Activated CD4-positive, alpha-beta T cell treated with anti-CD3 and anti-CD28 coated beads for 36 hours (primary cell): ENCODE measurements at regions not wholly inside any gene's neighbourhood (a gene's known extent, or its start where the extent isn't known, plus 50 kb on each side); places are given as distances from the start of the nearest gene placed in this dataset.

ENCODE experiments used
- ATAC-seq: fragments of 200-7000 bp; cut with Tn5 transposase; one replicate; pipeline ENCODE4 v1.10.0; 2021; ENCODE audit warnings: mild to moderate bottlenecking, moderate library complexity
- CTCF ChIA-PET: fragments of 350-600 bp; sonication (Branson Sonifier 250); formaldehyde crosslinking; loops from one replicate; lab custom pipeline; 2021; ENCODE audit warnings: antibody characterized with exemption; lab: Charles Lee
- POLR2A ChIA-PET: fragments of 350-600 bp; sonication (Branson Sonifier 250); formaldehyde crosslinking; loops from one replicate; lab custom pipeline; 2021; ENCODE audit warnings: antibody characterized with exemption, inconsistent platforms; lab: Charles Lee
- DNase-seq: peaks from one replicate; pipeline ENCODE4 v3.0.0-alpha.2; 2020
- H3K27ac Mint-ChIP-seq: one replicate; pipeline ENCODE4 v1.8.0; 2021; ENCODE audit warnings: mixed read lengths
- H3K27me3 Mint-ChIP-seq: one replicate; pipeline ENCODE4 v1.8.0; 2021; ENCODE audit warnings: mixed read lengths
- H3K36me3 Mint-ChIP-seq: one replicate; pipeline ENCODE4 v1.8.0; 2021; ENCODE audit warnings: low read depth, mixed read lengths
- H3K4me1 Mint-ChIP-seq: one replicate; pipeline ENCODE4 v1.8.0; 2021; ENCODE audit warnings: mixed read lengths
- H3K4me3 Mint-ChIP-seq: one replicate; pipeline ENCODE4 v1.8.0; 2021; ENCODE audit warnings: mild to moderate bottlenecking, moderate library complexity, mixed read lengths
- H3K9me3 Mint-ChIP-seq: one replicate; pipeline ENCODE4 v1.8.0; 2021; ENCODE audit warnings: low read depth, mixed read lengths
- intact Hi-C, 2 experiments: fragments of 100-400 bp; cut with DNase I in 1 of 2; cut with micrococcal nuclease in 1 of 2; formaldehyde crosslinking; loops; one replicate each; pipeline versions ENCODE4 v1.14.2 to v1.15.1; 2022 to 2024; cut with DNase I, micrococcal nuclease

DNA sequence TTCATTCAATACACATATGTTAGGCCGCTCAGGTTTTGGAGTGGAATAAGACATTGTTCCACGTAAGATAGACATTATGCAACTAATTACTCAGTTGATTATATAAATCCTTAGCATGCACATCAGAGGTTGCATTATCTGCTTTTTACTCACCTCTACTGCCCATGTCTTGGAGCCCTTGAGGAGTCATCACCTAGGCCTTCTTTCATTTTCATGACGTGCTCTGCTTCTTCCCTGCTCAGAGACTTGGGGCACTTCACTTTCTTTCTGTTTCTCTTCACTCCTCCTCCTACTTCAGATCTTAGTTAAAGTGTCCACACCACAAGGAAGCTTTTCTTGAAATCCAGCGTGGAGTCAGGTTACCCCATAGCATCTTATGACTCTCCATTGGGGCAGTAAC is 241.1 kb downstream of the TLR4 start:
- intact Hi-C loops = no loop called here
- ATAC-seq (no peak), DNase-seq (no peak)
- H3K4me3 Mint-ChIP-seq = no peak overlapping the region
- CTCF ChIA-PET = no interaction called here
- no peaks in the 10 kb centered on the region for H3K4me1 Mint-ChIP-seq
- no peak overlapping the region for H3K27ac Mint-ChIP-seq
- POLR2A ChIA-PET = no interaction called here
- no peaks in the 10 kb centered on the region for H3K36me3 Mint-ChIP-seq
- no peaks in the 10 kb centered on the region for H3K27me3 Mint-ChIP-seq
- no peaks in the 10 kb centered on the region for H3K9me3 Mint-ChIP-seq

DNA sequence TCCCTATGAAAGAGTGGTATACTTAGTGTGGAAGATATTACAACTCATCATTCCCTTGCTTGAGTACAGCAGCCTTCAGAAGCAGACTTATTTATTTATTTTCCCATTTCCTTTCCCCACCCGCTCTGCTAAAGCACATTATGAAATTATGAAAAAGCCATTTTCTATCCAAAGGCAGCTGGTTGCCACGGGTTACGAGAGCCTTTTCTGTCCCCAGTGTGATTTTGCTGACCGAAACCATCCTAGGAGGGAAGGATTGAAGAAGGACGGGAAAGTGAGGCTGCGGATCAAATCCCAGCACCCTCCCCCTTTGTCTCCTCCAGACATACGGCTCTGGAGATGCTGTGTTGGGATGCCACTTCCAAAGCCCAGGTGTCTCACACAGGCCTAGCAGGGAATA is 246.9 kb downstream of the TLR4 start:
- no peak overlapping the region for H3K27ac Mint-ChIP-seq
- DNase-seq (no peak), ATAC-seq (no peak)
- CTCF ChIA-PET = interaction anchor here (0.7 kb wide), 1 partner anchor 361 kb away, joined by 3 read pairs; no protein-coding TSS in a partner anchor
- H3K27me3 Mint-ChIP-seq = no peaks in the 10 kb centered on the region
- intact Hi-C loops = no loop called here
- H3K9me3 Mint-ChIP-seq = no peaks in the 10 kb centered on the region
- no peaks in the 10 kb centered on the region for H3K4me1 Mint-ChIP-seq
- H3K36me3 Mint-ChIP-seq = no peaks in the 10 kb centered on the region
- POLR2A ChIA-PET = no interaction called here
- no peak overlapping the region for H3K4me3 Mint-ChIP-seq

DNA sequence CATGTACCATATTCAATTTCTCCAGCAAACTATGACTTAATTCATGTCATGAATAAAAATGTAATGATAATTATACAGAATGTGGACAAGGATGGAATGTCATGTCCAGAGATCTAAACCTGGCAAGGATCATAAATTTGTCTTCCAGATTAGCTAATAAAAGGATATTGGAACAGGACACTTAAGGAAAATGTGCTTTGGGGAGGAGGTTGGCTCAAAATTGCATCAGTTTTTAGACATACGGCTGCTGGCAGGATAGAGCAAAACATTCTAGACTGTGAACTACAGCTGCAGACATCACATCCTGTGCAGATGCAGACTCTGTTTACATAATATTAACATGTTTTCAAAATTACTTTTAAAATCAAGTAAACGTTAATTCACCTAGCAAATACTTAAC is 248.4 kb downstream of the TLR4 start:
- H3K36me3 Mint-ChIP-seq = no peaks in the 10 kb centered on the region
- no peak overlapping the region for H3K4me3 Mint-ChIP-seq
- H3K4me1 Mint-ChIP-seq = no peaks in the 10 kb centered on the region
- no peak overlapping the region for H3K27ac Mint-ChIP-seq
- no peaks in the 10 kb centered on the region for H3K9me3 Mint-ChIP-seq
- CTCF ChIA-PET = no interaction called here
- H3K27me3 Mint-ChIP-seq = no peaks in the 10 kb centered on the region
- intact Hi-C loops = no loop called here
- POLR2A ChIA-PET = no interaction called here
- DNase-seq (no peak), ATAC-seq (no peak)

DNA sequence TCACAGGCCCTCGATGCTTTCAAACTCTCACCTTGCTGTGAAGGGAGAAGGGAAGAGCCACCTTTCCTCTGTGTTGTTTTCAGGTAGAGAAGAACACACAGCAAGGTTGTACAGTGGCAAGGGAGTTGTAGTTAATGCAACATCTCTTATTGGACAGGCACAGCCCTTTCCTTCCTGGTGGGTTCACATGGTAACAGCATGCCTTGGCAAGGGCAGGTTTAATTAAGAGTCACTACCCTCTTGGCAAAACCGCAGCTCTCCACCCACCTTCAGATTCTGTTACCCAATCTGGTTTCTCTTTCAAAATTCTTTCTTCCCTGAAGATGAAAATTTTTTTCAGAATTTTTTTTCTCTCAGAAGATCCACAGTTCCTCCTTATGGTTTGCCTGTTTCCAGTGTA is 253.1 kb downstream of the TLR4 start:
- H3K4me1 Mint-ChIP-seq = no peaks in the 10 kb centered on the region
- no peak for ATAC-seq
- DNase-seq = no peak
- H3K9me3 Mint-ChIP-seq = no peaks in the 10 kb centered on the region
- POLR2A ChIA-PET = no interaction called here
- intact Hi-C loops = no loop called here
- no peaks in the 10 kb centered on the region for H3K27me3 Mint-ChIP-seq
- no peak overlapping the region for H3K4me3 Mint-ChIP-seq
- CTCF ChIA-PET = interaction anchor here (1.3 kb wide), 1 partner anchor 17 kb away, joined by 3 read pairs; no protein-coding TSS in a partner anchor
- no peak overlapping the region for H3K27ac Mint-ChIP-seq
- no peaks in the 10 kb centered on the region for H3K36me3 Mint-ChIP-seq

DNA sequence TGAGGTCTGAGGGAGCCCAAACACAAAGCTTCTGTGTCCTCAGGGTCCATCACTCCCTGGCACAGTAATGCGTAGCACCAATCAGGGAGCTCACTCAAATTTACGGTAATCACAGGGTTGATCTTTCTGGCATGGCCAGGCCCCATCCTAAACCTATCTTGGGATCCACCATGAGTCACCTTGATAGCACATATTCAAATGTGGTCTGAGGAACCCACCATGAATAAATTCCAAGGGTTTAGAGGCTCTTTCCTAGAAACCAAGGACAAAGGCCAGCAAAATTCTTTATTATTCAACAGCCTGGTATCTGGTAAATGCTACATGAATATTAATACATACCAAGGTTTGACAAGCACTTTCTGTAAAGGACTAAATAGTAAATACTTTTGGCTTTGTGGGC is 254.5 kb downstream of the TLR4 start:
- H3K36me3 Mint-ChIP-seq = no peaks in the 10 kb centered on the region
- no peaks in the 10 kb centered on the region for H3K9me3 Mint-ChIP-seq
- no peak overlapping the region for H3K4me3 Mint-ChIP-seq
- CTCF ChIA-PET = interaction anchor here (1.3 kb wide), 1 partner anchor 16 kb away, joined by 3 read pairs; no protein-coding TSS in a partner anchor
- H3K27me3 Mint-ChIP-seq = no peaks in the 10 kb centered on the region
- no peaks in the 10 kb centered on the region for H3K4me1 Mint-ChIP-seq
- intact Hi-C loops = no loop called here
- POLR2A ChIA-PET = no interaction called here
- H3K27ac Mint-ChIP-seq = no peak overlapping the region
- ATAC-seq (no peak), DNase-seq (no peak)

DNA sequence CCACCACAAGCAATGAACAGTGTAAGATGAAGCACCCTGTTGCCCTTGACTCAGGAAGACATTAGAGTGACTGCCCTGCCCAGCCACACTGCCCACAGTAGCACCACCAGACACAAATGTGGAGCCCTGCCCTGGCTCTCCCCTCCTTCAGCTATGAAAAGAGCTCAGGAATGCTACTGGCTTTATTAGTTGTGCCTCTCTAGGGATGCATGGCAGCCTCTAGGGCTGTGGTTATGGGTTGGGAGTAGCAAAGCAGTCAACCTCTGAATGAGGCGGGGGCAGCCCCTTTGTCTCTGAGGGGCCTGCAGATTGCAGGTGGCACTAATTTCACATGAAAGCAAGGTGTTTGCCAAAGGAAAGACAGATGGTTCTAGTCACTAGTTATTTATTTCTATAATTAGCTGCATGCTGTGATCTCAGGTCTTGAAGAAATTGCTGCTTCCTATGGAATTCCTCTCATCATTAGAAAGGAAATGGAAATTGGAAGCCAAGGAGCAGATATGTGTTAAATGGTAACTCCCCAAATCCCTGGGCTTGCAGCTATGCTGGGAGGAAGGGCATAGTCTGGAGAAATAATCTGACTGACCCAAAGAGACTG is 259.4 kb downstream of the TLR4 start:
- ATAC-seq (no peak), DNase-seq (no peak)
- no peak overlapping the region for H3K27ac Mint-ChIP-seq
- intact Hi-C loops = no loop called here
- peaks cover 2% of the 10 kb centered on the region for H3K27me3 Mint-ChIP-seq
- H3K4me1 Mint-ChIP-seq = no peaks in the 10 kb centered on the region
- H3K9me3 Mint-ChIP-seq = no peaks in the 10 kb centered on the region
- H3K36me3 Mint-ChIP-seq = no peaks in the 10 kb centered on the region
- H3K4me3 Mint-ChIP-seq = no peak overlapping the region
- ChIA-PET CTCF (no interaction called here), POLR2A (no interaction called here)

DNA sequence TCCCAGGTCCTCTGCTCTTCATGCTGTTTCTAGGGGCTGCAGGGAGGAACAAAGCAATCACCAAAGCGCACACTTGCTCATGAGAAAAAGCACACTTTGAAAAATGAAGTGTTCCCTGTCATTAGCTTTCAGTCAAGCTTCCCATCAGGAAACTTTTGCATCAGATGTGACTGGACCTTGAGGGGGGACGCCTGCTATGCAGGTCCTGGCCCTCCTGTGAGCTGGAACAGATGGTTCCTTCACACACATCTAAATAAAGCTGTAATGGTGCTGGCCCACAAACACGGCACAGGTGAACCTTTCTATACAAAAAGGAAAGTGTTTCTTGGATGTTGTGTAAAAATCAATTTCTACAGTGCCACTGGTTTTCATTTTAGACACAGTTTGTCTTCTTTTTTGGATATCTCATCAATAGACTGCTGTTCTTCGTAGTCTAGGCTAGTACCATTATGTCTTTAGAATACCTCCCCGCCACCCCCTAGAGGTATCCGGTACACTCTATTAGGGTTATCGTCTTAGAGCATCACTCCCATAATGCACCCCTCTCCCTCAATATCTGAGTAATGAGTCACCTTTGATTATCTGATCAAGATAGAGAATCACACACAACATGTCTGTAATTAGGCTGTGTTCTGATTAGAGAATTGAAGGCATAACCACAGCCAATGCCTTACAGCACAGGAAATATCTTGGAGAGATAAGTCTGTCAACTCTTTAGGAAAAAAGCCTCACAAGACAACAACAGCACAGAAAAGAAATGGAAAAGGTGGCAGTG is 266.3 kb downstream of the TLR4 start:
- CTCF ChIA-PET = interaction anchor here (0.7 kb wide), 1 partner anchor 144 kb away, joined by 3 read pairs; no protein-coding TSS in a partner anchor
- Mint-ChIP-seq H3K9me3 (no peaks in the 10 kb centered on the region), H3K4me3 (no peak overlapping the region)

DNA sequence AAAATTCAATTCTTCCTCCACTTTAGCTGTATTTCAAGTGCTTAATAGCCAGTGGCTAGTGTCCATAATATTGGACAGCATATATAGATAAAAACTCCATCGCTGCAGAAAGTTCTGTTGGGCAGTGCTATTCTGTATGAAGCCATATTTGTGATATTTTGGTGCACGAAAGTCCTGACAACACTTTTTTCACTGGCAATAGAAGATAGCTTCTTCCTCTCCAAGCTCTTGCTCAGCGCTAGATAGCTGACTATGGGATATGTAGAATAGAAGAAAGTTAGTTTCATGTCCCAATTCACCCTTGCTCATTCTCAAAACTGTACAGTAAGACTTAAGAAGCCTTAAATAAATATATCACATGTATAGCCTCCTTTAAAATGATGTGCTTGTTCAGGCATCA is 269.9 kb downstream of the TLR4 start:
- intact Hi-C loops = no loop called here
- no peak for ATAC-seq
- ChIA-PET CTCF (interaction anchor here (0.7 kb wide), 1 partner anchor 16 kb away, joined by 3 read pairs; no protein-coding TSS in a partner anchor), POLR2A (interaction anchor here (0.7 kb wide), 1 partner anchor 119 kb away, joined by 3 read pairs; no protein-coding TSS in a partner anchor)
- DNase-seq = no peak
- Mint-ChIP-seq H3K9me3 (no peaks in the 10 kb centered on the region), H3K27me3 (peaks cover 2% of the 10 kb centered on the region), H3K36me3 (no peaks in the 10 kb centered on the region), H3K27ac (no peak overlapping the region), H3K4me1 (no peaks in the 10 kb centered on the region), H3K4me3 (no peak overlapping the region)

More for the DNA sequence above, 266.3 kb downstream of the TLR4 start:
- Mint-ChIP-seq H3K27ac (no peak overlapping the region), H3K36me3 (no peaks in the 10 kb centered on the region), H3K27me3 (peaks cover 4% of the 10 kb centered on the region), H3K4me1 (no peaks in the 10 kb centered on the region)
- POLR2A ChIA-PET = no interaction called here
- intact Hi-C loops = no loop called here
- ATAC-seq (no peak), DNase-seq (no peak)

DNA sequence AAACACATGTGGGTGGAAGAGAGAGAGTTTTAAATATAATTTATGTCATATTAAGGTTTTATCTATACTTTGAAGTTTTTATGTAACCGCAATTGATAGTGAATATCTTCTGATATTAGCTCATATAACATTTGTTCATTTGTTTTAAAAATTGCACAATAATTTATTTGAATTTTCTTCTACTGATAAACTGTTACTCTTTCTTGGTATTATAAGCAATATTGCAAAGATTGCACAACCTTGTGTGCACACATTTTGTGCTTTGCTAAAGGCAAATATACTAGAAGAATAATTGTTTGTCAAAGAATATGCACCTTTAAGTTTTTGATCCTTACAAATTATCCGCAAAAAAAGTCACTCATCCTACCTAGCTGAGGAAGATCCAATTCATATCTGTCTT is 275.7 kb downstream of the TLR4 start:
- ChIA-PET CTCF (no interaction called here), POLR2A (no interaction called here)
- no peaks in the 10 kb centered on the region for H3K36me3 Mint-ChIP-seq
- intact Hi-C loops = no loop called here
- ATAC-seq (no peak), DNase-seq (no peak)
- H3K27ac Mint-ChIP-seq = no peak overlapping the region
- no peaks in the 10 kb centered on the region for H3K4me1 Mint-ChIP-seq
- peaks cover 4% of the 10 kb centered on the region for H3K27me3 Mint-ChIP-seq
- no peaks in the 10 kb centered on the region for H3K9me3 Mint-ChIP-seq
- H3K4me3 Mint-ChIP-seq = no peak overlapping the region

DNA sequence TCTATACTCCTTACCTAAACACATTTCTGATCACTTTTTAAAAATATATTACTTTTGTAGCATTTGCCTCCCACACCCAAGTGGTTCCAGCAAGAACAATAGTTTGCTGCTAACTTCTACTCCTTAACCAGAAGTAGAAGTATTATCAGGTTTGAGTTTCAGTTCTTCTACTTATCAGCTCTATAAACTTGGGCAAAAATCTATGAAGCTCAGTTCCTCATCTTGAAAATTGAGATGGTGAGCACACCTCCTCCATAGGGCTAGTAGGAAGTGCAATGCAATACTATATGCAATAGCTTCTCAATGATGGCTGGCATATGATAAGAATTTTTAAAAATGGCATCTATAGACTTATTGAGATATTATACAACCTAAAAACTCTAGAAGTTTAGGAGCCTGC is 283.7 kb downstream of the TLR4 start:
- Mint-ChIP-seq H3K4me1 (no peaks in the 10 kb centered on the region), H3K27me3 (peaks cover 3% of the 10 kb centered on the region), H3K36me3 (no peaks in the 10 kb centered on the region), H3K4me3 (no peak overlapping the region), H3K27ac (no peak overlapping the region), H3K9me3 (no peaks in the 10 kb centered on the region)
- CTCF ChIA-PET = no interaction called here
- intact Hi-C loops = no loop called here
- DNase-seq (no peak), ATAC-seq (no peak)
- POLR2A ChIA-PET = no interaction called here

DNA sequence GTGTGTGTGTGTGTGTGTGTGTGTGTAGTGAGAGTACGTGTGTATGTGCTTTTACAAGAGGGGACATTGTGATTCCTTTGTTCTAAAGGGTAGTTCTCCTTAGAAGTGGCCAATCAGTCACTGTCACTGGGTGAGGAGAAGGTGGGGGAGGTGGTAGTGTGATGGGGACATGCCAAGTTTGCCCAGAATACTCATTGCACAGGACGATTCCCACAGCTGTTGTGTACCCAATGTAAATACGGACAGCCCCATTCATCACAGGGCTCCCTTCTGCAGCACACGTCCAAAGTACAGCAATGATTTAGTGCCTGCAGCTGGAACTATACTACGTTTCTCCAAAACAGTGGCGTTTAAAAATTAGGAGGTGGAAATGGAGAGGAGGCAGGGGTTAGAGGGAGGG is 287.8 kb downstream of the TLR4 start:
- DNase-seq (no peak), ATAC-seq (no peak)
- H3K27me3 Mint-ChIP-seq = peaks cover 5% of the 10 kb centered on the region
- no peaks in the 10 kb centered on the region for H3K36me3 Mint-ChIP-seq
- H3K9me3 Mint-ChIP-seq = no peaks in the 10 kb centered on the region
- ChIA-PET POLR2A (no interaction called here), CTCF (no interaction called here)
- no peaks in the 10 kb centered on the region for H3K4me1 Mint-ChIP-seq
- intact Hi-C loops = no loop called here
- no peak overlapping the region for H3K4me3 Mint-ChIP-seq
- H3K27ac Mint-ChIP-seq = no peak overlapping the region

DNA sequence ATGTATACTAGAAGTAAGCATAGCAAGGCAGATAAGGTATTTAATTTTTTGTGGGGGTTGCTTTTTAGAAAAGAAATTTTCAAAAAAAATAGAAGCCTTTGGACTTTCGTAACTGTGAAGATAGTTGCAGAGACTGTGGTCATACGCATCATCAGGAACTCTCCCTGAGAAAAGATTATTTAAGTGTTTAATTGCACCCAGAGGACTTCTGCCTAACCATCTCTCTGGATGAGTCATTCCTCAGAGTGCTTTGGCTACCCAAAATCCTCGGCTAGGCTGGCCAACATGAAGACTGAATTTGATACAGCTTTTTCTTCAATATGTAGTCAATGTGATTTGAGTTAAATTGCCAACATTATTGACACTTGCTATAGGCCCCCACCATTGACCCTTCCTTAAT is 296.4 kb downstream of the TLR4 start:
- Mint-ChIP-seq H3K36me3 (no peaks in the 10 kb centered on the region), H3K4me3 (no peak overlapping the region), H3K4me1 (no peaks in the 10 kb centered on the region), H3K27me3 (peaks cover 3% of the 10 kb centered on the region), H3K27ac (no peak overlapping the region), H3K9me3 (no peaks in the 10 kb centered on the region)
- DNase-seq = no peak
- ChIA-PET POLR2A (no interaction called here), CTCF (no interaction called here)
- no peak for ATAC-seq
- intact Hi-C loops = no loop called here
